ENCODE measurements at regions not wholly inside any gene's neighbourhood (a gene's known extent, or its start where the extent isn't known, plus 50 kb on each side); places are given as distances from the start of the nearest gene placed in this dataset.

DNA sequence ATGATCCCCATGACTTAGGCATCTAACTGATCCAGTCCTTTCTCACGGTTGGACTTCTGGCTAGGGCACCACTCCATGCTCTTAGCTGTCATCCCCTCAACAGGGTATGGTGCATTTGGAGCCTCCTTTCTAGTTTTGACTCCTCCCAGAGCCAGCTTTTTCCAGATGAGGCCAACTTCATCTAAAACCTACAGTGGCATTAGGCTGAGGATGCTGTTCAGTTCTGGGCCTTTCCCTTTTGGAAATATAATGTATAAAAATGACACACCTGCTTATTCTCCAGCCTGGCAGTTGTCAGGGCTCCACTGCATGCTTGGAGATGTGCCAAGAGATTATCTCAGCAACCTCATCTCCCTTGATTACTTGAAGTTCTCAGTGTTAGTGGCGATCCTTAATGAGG lies 239.7 kb downstream of the EMP1 start:
- TF ChIP-seq, protein P1, sequence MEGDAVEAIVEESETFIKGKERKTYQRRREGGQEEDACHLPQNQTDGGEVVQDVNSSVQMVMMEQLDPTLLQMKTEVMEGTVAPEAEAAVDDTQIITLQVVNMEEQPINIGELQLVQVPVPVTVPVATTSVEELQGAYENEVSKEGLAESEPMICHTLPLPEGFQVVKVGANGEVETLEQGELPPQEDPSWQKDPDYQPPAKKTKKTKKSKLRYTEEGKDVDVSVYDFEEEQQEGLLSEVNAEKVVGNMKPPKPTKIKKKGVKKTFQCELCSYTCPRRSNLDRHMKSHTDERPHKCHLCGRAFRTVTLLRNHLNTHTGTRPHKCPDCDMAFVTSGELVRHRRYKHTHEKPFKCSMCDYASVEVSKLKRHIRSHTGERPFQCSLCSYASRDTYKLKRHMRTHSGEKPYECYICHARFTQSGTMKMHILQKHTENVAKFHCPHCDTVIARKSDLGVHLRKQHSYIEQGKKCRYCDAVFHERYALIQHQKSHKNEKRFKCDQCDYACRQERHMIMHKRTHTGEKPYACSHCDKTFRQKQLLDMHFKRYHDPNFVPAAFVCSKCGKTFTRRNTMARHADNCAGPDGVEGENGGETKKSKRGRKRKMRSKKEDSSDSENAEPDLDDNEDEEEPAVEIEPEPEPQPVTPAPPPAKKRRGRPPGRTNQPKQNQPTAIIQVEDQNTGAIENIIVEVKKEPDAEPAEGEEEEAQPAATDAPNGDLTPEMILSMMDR (conservative IDR thresholded peaks at IDR 0.05; ENCODE audit: low read length), result no peak
- TF ChIP-seq EZH2phosphoT487 (IDR thresholded peaks at IDR 0.05; ENCODE audit: borderline replicate concordance, low read depth, low read length), result no peak
